Right lobe of liver (tissue), 6 donors: ENCODE measurements at regions not wholly inside any gene's neighbourhood (a gene's known extent, or its start where the extent isn't known, plus 50 kb on each side); places are given as distances from the start of the nearest gene placed in this dataset.

ENCODE experiments used
- ATAC-seq, 4 donors: fragments of 200-7000 bp; cut with Tn5 transposase; one replicate each; pipeline ENCODE4 v1.9.1; 2020; ENCODE audit warnings: mild to moderate bottlenecking in 4 of 4, moderate library complexity in 4 of 4
- DNase-seq, 3 donors: peaks; one replicate each; pipeline ENCODE4 v3.0.0-alpha.2; 2020
- H3K27ac ChIP-seq, 3 donors: fragments of 200-600 bp; one replicate each; pipeline ENCODE4 v1.8.0; 2022
- H3K27me3 ChIP-seq, 2 donors: fragments of 200-600 bp; one replicate each; pipeline ENCODE4 v1.8.0; 2022
- H3K36me3 ChIP-seq, 4 donors: fragments of 200-600 bp; sonication (generic) in 1 of 4; one replicate each; pipeline versions ENCODE4 v1.5.1 to v1.8.0; 2017 to 2022; ENCODE audit warnings: control low read depth in 1 of 4
- H3K4me1 ChIP-seq, 4 donors: fragments of 200-600 bp; sonication (generic) in 1 of 4; one replicate each; pipeline versions ENCODE4 v1.5.1 to v1.8.0; 2017 to 2022; ENCODE audit warnings: control low read depth in 1 of 4
- H3K4me3 ChIP-seq, 3 donors: fragments of 200-600 bp; one replicate each; pipeline ENCODE4 v1.8.0; 2022
- H3K9me3 ChIP-seq, 4 donors: fragments of 200-600 bp; sonication (generic) in 1 of 4; one replicate each; pipeline versions ENCODE4 v1.5.1 to v1.8.0; 2017 to 2022; ENCODE audit warnings: control low read depth in 1 of 4
- CTCF ChIP-seq, 4 donors: fragments of 200-600 bp in 3 of 4; fragments of 450-650 bp in 1 of 4; IDR thresholded peaks; one replicate each; pipeline versions ENCODE4 v1.5.1 to v1.8.0; 2016 to 2022; ENCODE audit warnings: antibody characterized with exemption in 4 of 4, mild to moderate bottlenecking in 2 of 4
- POLR2A ChIP-seq: fragments of 450-650 bp; IDR thresholded peaks from one replicate; pipeline ENCODE4 v1.6.1; 2017; ENCODE audit warnings: antibody characterized with exemption, mild to moderate bottlenecking
- WGBS: methylation state at CpG from one replicate; pipeline ENCODE4 v1.1.6; 2018; ENCODE audit warnings: low coverage, low lambda C conversion rate; ENCODE audit not compliant: insufficient coverage; ENCODE audit errors: missing lambda C conversion rate; 5-methylcytosine and 5-hydroxymethylcytosine counted together
- intact Hi-C, 2 donors: fragments of 100-400 bp; cut with DNase I; formaldehyde crosslinking; loops; one replicate each; pipeline versions ENCODE4 v1.11.2 to v1.14.1; 2022
- donor health status: DM: no; HTN: yes; CAD: no.
- donor health status: DM: no; HTN: no; CAD: no.
- donor health status: DM: no; HTN: no; CAD: no.
- donor health status: DM: no; HTN: yes; CAD: no.
- donor health status: DM: no; HTN: yes; CAD: no.

DNA sequence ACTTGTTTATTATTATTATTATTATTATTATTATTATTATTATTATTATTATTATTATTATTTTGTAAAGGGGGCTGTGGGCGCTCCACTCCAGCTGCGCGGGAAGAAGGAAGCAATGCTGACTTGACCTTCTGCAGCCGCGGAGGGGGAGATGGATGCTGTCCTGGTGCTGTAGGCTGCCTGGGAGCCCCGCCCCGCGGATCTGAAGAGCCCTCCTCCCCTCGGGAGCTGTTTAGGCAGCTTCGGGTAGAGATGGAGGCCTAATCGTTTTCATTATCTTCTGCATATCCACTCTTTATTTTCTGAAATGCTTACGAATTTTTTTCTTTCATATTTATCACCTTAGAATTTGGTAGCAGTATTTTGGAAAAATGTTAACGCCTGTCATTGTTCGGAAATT lies 101.2 kb upstream of the KLF6 start:
- no peak overlapping the region for H3K4me3 ChIP-seq

DNA sequence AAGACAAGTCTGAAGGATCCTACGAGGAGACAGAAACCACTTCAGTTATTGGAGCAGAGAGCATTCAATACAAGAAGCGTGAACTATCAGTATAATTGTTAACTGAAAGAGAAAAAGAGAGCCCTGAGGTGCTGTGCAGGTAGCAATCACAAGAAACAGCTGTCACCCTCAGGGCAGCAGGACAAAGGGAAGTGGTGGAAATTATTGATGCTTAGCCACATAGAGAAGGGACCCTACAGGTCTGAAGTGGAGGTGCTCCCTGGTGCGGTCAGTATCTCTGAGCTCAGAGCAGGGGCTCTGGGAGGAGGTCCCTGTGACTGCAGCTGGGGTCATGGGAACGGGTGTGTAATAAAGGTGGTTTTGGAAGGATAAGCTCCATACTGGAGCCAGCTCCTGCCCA lies 97.8 kb upstream of the KLF6 start:
- 93% methylated on average over 3 of the region's 4 CpGs for WGBS
- Histone ChIP-seq H3K27ac (no peak overlapping the region), H3K27me3 (no peaks in the 10 kb centered on the region), H3K4me3 (no peak overlapping the region), H3K36me3 (no peaks in the 10 kb centered on the region), H3K9me3 (no peaks in the 10 kb centered on the region), H3K4me1 (no peaks in the 10 kb centered on the region)
- intact Hi-C loops = no loop called here
- TF ChIP-seq CTCF (IDR thresholded peaks at IDR 0.05) = no peak
- TF ChIP-seq POLR2A = no peak
- ATAC-seq (no peak), DNase-seq (no peak)

More for the DNA sequence above, 101.2 kb upstream of the KLF6 start:
- peak in 1 of 3 donors; percentile 42 for DNase-seq
- ATAC-seq = peak; percentile 18 to 71 (median 45)
- no peaks in the 10 kb centered on the region for H3K27me3 ChIP-seq
- no peaks in the 10 kb centered on the region for H3K36me3 ChIP-seq
- H3K27ac ChIP-seq = peak overlapping the region; percentile 58 to 84 (median 69)
- intact Hi-C loops = no loop called here
- no peak for TF ChIP-seq POLR2A
- H3K4me1 ChIP-seq = no peaks in the 10 kb centered on the region
- WGBS = 29% methylated on average over 13 of the region's 14 CpGs
- no peaks in the 10 kb centered on the region for H3K9me3 ChIP-seq

- intact Hi-C loops = no loop called here
- WGBS = 90% methylated on average over 3 of the region's 3 CpGs
- no peak overlapping the region for H3K27ac ChIP-seq
- H3K4me1 ChIP-seq = no peaks in the 10 kb centered on the region
- ATAC-seq (no peak), DNase-seq (no peak)
- H3K9me3 ChIP-seq = no peaks in the 10 kb centered on the region
- no peaks in the 10 kb centered on the region for H3K27me3 ChIP-seq
- TF ChIP-seq POLR2A = no peak
- H3K36me3 ChIP-seq = no peaks in the 10 kb centered on the region
- H3K4me3 ChIP-seq = no peak overlapping the region
Measured at GRCh38 chr10:3881622-3882021, 96.6 kb upstream of the KLF6 start.

GRCh38 chr10:3879073-3879472 lies 94.1 kb upstream of the KLF6 start:
- H3K27ac ChIP-seq = no peak overlapping the region
- DNase-seq (no peak), ATAC-seq (peak in 2 of 4 donors; percentile 23 to 64)
- 59% methylated on average over 6 of the region's 8 CpGs for WGBS
- H3K27me3 ChIP-seq = no peaks in the 10 kb centered on the region
- H3K9me3 ChIP-seq = no peaks in the 10 kb centered on the region
- no peak overlapping the region for H3K4me3 ChIP-seq
- intact Hi-C loops = no loop called here
- TF ChIP-seq POLR2A = no peak
- no peak for TF ChIP-seq CTCF (IDR thresholded peaks at IDR 0.05)
- H3K36me3 ChIP-seq = no peaks in the 10 kb centered on the region
- H3K4me1 ChIP-seq = no peaks in the 10 kb centered on the region

- Histone ChIP-seq H3K4me3 (no peak overlapping the region), H3K27ac (no peak overlapping the region), H3K27me3 (no peaks in the 10 kb centered on the region), H3K36me3 (no peaks in the 10 kb centered on the region), H3K4me1 (no peaks in the 10 kb centered on the region), H3K9me3 (no peaks in the 10 kb centered on the region)
- intact Hi-C loops = no loop called here
- DNase-seq = no peak
- ATAC-seq = peak in 1 of 4 donors; percentile 33
- TF ChIP-seq CTCF (IDR thresholded peaks at IDR 0.05) = no peak
- TF ChIP-seq POLR2A = no peak
- 46% methylated on average over 4 of the region's 4 CpGs for WGBS
Measured at GRCh38 chr10:3877211-3878000, 92.4 kb upstream of the KLF6 start.
